Adrenal gland (tissue), 5 donors: ENCODE measurements at regions not wholly inside any gene's neighbourhood (a gene's known extent, or its start where the extent isn't known, plus 50 kb on each side); places are given as distances from the start of the nearest gene placed in this dataset.
"Not testable (repeated sequence)": the region's sequence is repeated elsewhere in the genome, so short reads cannot be mapped to it uniquely, and the experiment has no call there.

Source experiments
- POLR2A ChIP-seq, 2 donors: fragments of 450-650 bp; IDR thresholded peaks; one replicate each; pipeline ENCODE4 v1.6.1; 2017; ENCODE audit warnings: antibody characterized with exemption in 2 of 2, mild to moderate bottlenecking in 2 of 2, moderate library complexity in 1 of 2
- TF ChIP-seq, protein P1 (sequence below), 6 experiments: fragments of 450-650 bp in 4 of 6; fragments of 200-600 bp in 2 of 6; sonication (generic) in 1 of 6; IDR thresholded peaks; 1 replicate in 5 of 6; 2 replicates in 1 of 6; pipeline versions ENCODE4 v1.5.1 to v1.8.0; 2016 to 2021; ENCODE audit warnings: antibody characterized with exemption in 6 of 6, mild to moderate bottlenecking in 2 of 6, moderate library complexity in 1 of 6
- donor health status: DM: no; HTN: no; CAD: no.

- not testable (repeated sequence) for TF ChIP-seq POLR2A (IDR thresholded peaks at IDR 0.05)
- TF ChIP-seq, protein P1, sequence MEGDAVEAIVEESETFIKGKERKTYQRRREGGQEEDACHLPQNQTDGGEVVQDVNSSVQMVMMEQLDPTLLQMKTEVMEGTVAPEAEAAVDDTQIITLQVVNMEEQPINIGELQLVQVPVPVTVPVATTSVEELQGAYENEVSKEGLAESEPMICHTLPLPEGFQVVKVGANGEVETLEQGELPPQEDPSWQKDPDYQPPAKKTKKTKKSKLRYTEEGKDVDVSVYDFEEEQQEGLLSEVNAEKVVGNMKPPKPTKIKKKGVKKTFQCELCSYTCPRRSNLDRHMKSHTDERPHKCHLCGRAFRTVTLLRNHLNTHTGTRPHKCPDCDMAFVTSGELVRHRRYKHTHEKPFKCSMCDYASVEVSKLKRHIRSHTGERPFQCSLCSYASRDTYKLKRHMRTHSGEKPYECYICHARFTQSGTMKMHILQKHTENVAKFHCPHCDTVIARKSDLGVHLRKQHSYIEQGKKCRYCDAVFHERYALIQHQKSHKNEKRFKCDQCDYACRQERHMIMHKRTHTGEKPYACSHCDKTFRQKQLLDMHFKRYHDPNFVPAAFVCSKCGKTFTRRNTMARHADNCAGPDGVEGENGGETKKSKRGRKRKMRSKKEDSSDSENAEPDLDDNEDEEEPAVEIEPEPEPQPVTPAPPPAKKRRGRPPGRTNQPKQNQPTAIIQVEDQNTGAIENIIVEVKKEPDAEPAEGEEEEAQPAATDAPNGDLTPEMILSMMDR (IDR thresholded peaks at IDR 0.05): not testable (repeated sequence)
Measured at GRCh38 chr15:22291054-22291453, 167.6 kb upstream of the GOLGA6L22 start.
